ENCODE measurements at regions not wholly inside any gene's neighbourhood (a gene's known extent, or its start where the extent isn't known, plus 50 kb on each side); places are given as distances from the start of the nearest gene placed in this dataset.

GRCh38 chr6:67277312-67277711 is 1357.8 kb upstream of the ADGRB3 start:
- Histone ChIP-seq H3K36me3 (ENCODE audit: control insufficient read depth, insufficient read depth, low read length) (no peaks in the 10 kb centered on the region), H3K9me3 (ENCODE audit: control insufficient read depth, low read length) (no peaks in the 10 kb centered on the region), H3K4me1 (ENCODE audit: control insufficient read depth, insufficient read depth, low read length, poor library complexity, severe bottlenecking) (no peaks in the 10 kb centered on the region), H3K4me3 (ENCODE audit: extremely low read depth, insufficient read depth, low read length, poor library complexity, severe bottlenecking) (no peak overlapping the region), H3K27ac (ENCODE audit: low read depth, low read length, severe bottlenecking) (no peak overlapping the region)
- WGBS, 2 experiments (ENCODE audit: insufficient coverage in 2 of 2): no CpG with 5 or more reads among the region's 2 CpGs

GRCh38 chr6:67265996-67266921 is 1368.8 kb upstream of the ADGRB3 start:
- 92% methylated on average over 13 to 15 of the region's 20 CpGs for WGBS, 2 experiments (ENCODE audit: insufficient coverage in 2 of 2)
- no peaks in the 10 kb centered on the region for H3K36me3 ChIP-seq (ENCODE audit: control insufficient read depth, insufficient read depth, low read length)

GRCh38 chr6:67252663-67253062 is 1382.4 kb upstream of the ADGRB3 start:
- no peak overlapping the region for H3K27ac ChIP-seq (ENCODE audit: low read depth, low read length, severe bottlenecking)
- 87 to 90% methylated on average over 2 to 3 of the region's 3 CpGs for WGBS, 2 experiments (ENCODE audit: insufficient coverage in 2 of 2)
- no peaks in the 10 kb centered on the region for H3K9me3 ChIP-seq (ENCODE audit: control insufficient read depth, low read length)
- no peak overlapping the region for H3K4me3 ChIP-seq (ENCODE audit: extremely low read depth, insufficient read depth, low read length, poor library complexity, severe bottlenecking)
- H3K4me1 ChIP-seq (ENCODE audit: control insufficient read depth, insufficient read depth, low read length, poor library complexity, severe bottlenecking): no peaks in the 10 kb centered on the region
- H3K36me3 ChIP-seq (ENCODE audit: control insufficient read depth, insufficient read depth, low read length): no peaks in the 10 kb centered on the region

More at GRCh38 chr6:67265996-67266921, 1368.8 kb upstream of the ADGRB3 start:
- Histone ChIP-seq H3K4me3 (ENCODE audit: extremely low read depth, insufficient read depth, low read length, poor library complexity, severe bottlenecking) (no peak overlapping the region), H3K4me1 (ENCODE audit: control insufficient read depth, insufficient read depth, low read length, poor library complexity, severe bottlenecking) (no peaks in the 10 kb centered on the region), H3K27ac (ENCODE audit: low read depth, low read length, severe bottlenecking) (no peak overlapping the region), H3K9me3 (ENCODE audit: control insufficient read depth, low read length) (no peaks in the 10 kb centered on the region)

DNA sequence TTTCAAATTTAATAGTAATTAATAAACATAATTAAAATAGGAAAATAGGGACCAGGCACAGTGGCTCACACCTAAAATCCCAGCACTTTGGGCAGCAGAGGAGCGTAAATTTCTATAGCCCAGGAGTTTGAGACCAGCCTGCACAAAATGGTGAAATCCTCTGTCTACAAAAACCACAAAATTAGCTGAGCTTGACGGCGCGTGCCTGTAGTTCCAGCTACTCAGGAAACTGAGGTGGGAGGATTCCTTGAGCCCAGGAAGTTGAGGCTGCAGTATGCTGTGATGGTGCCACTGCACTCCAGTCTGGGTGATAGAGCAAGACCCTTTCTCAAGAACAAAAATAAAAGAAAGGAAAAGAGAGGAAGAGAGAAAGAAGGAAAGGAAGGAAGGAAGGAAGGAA is 1387.0 kb upstream of the ADGRB3 start:
- H3K27ac ChIP-seq (ENCODE audit: low read depth, low read length, severe bottlenecking): no peak overlapping the region
- H3K4me3 ChIP-seq (ENCODE audit: extremely low read depth, insufficient read depth, low read length, poor library complexity, severe bottlenecking): no peak overlapping the region
- H3K9me3 ChIP-seq (ENCODE audit: control insufficient read depth, low read length): no peaks in the 10 kb centered on the region
- no peaks in the 10 kb centered on the region for H3K4me1 ChIP-seq (ENCODE audit: control insufficient read depth, insufficient read depth, low read length, poor library complexity, severe bottlenecking)
- H3K36me3 ChIP-seq (ENCODE audit: control insufficient read depth, insufficient read depth, low read length): no peaks in the 10 kb centered on the region
- 79 to 88% methylated on average over 2 to 4 of the region's 4 CpGs for WGBS, 2 experiments (ENCODE audit: insufficient coverage in 2 of 2)

DNA sequence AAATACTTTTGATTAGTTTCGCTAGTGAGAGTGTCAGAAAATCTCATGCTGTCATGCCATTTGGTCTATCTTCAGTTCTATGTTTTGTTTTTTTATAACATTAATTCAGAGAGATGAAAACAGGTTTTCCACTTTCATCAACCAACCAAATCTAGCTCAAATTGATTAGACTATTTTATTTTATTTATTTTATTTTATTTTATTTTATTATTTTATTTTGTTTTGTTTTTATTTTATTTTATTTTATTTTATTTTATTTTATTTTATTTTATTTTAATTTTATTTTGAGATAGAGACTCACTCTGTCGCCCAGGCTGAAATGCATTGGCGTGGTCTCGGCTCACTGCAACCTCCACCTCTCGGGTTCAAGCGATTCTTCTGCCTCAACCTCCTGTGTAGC is 1391.0 kb upstream of the ADGRB3 start:
- Histone ChIP-seq H3K9me3 (ENCODE audit: control insufficient read depth, low read length) (no peaks in the 10 kb centered on the region), H3K4me1 (ENCODE audit: control insufficient read depth, insufficient read depth, low read length, poor library complexity, severe bottlenecking) (no peaks in the 10 kb centered on the region), H3K27ac (ENCODE audit: low read depth, low read length, severe bottlenecking) (no peak overlapping the region), H3K36me3 (ENCODE audit: control insufficient read depth, insufficient read depth, low read length) (no peaks in the 10 kb centered on the region), H3K4me3 (ENCODE audit: extremely low read depth, insufficient read depth, low read length, poor library complexity, severe bottlenecking) (no peak overlapping the region)
- 86% methylated on average over 5 of the region's 6 CpGs; no CpG with 5 or more reads in 1 of the 2 experiments for whole genome bisulfite sequencing, 2 experiments (ENCODE audit: insufficient coverage in 2 of 2)

- Histone ChIP-seq H3K27ac (ENCODE audit: low read depth, low read length, severe bottlenecking) (no peak overlapping the region), H3K9me3 (ENCODE audit: control insufficient read depth, low read length) (no peaks in the 10 kb centered on the region), H3K4me3 (ENCODE audit: extremely low read depth, insufficient read depth, low read length, poor library complexity, severe bottlenecking) (no peak overlapping the region), H3K36me3 (ENCODE audit: control insufficient read depth, insufficient read depth, low read length) (no peaks in the 10 kb centered on the region), H3K4me1 (ENCODE audit: control insufficient read depth, insufficient read depth, low read length, poor library complexity, severe bottlenecking) (no peaks in the 10 kb centered on the region)
- no CpG with 5 or more reads among the region's 1 CpG for WGBS, 2 experiments (ENCODE audit: insufficient coverage in 2 of 2)
Measured at GRCh38 chr6:67237277-67237676, 1397.8 kb upstream of the ADGRB3 start.

- no peaks in the 10 kb centered on the region for H3K36me3 ChIP-seq (ENCODE audit: control insufficient read depth, insufficient read depth, low read length)
- H3K4me3 ChIP-seq (ENCODE audit: extremely low read depth, insufficient read depth, low read length, poor library complexity, severe bottlenecking): no peak overlapping the region
- no CpG with 5 or more reads among the region's 1 CpG for WGBS, 2 experiments (ENCODE audit: insufficient coverage in 2 of 2)
- H3K27ac ChIP-seq (ENCODE audit: low read depth, low read length, severe bottlenecking): no peak overlapping the region
- no peaks in the 10 kb centered on the region for H3K4me1 ChIP-seq (ENCODE audit: control insufficient read depth, insufficient read depth, low read length, poor library complexity, severe bottlenecking)
- H3K9me3 ChIP-seq (ENCODE audit: control insufficient read depth, low read length): no peaks in the 10 kb centered on the region
Measured at GRCh38 chr6:67231092-67231491, 1404.0 kb upstream of the ADGRB3 start.

GRCh38 chr6:67224989-67225388 is 1410.1 kb upstream of the ADGRB3 start:
- no peaks in the 10 kb centered on the region for H3K9me3 ChIP-seq (ENCODE audit: control insufficient read depth, low read length)
- no peak overlapping the region for H3K4me3 ChIP-seq (ENCODE audit: extremely low read depth, insufficient read depth, low read length, poor library complexity, severe bottlenecking)
- no peaks in the 10 kb centered on the region for H3K4me1 ChIP-seq (ENCODE audit: control insufficient read depth, insufficient read depth, low read length, poor library complexity, severe bottlenecking)
- no CpG with 5 or more reads among the region's 1 CpG for WGBS, 2 experiments (ENCODE audit: insufficient coverage in 2 of 2)
- no peaks in the 10 kb centered on the region for H3K36me3 ChIP-seq (ENCODE audit: control insufficient read depth, insufficient read depth, low read length)
- H3K27ac ChIP-seq (ENCODE audit: low read depth, low read length, severe bottlenecking): no peak overlapping the region

DNA sequence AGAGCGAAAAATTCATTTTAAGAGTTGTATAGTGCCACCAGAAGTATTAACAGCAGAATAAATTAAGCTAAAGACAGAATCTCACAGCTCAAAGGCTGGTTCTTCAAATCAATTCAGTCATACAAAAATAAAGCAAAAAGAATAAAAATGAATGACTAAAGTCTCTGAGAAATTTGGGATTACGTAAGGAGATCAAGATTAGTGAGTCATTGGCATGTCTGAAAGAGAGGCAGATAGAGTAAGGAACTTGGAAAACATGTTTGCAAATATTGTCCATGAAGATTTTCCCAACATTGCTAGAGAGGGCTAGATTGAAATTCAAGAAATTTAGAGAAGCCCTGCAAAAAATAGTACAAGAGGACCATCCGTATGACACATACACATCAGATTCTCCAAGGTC is 1413.9 kb upstream of the ADGRB3 start:
- no CpG with 5 or more reads among the region's 3 CpGs for WGBS, 2 experiments (ENCODE audit: insufficient coverage in 2 of 2)
- H3K27ac ChIP-seq (ENCODE audit: low read depth, low read length, severe bottlenecking): no peak overlapping the region
- no peaks in the 10 kb centered on the region for H3K4me1 ChIP-seq (ENCODE audit: control insufficient read depth, insufficient read depth, low read length, poor library complexity, severe bottlenecking)
- H3K9me3 ChIP-seq (ENCODE audit: control insufficient read depth, low read length): no peaks in the 10 kb centered on the region
- H3K36me3 ChIP-seq (ENCODE audit: control insufficient read depth, insufficient read depth, low read length): no peaks in the 10 kb centered on the region
- no peak overlapping the region for H3K4me3 ChIP-seq (ENCODE audit: extremely low read depth, insufficient read depth, low read length, poor library complexity, severe bottlenecking)

- H3K4me1 ChIP-seq (ENCODE audit: control insufficient read depth, insufficient read depth, low read length, poor library complexity, severe bottlenecking): no peaks in the 10 kb centered on the region
- H3K27ac ChIP-seq (ENCODE audit: low read depth, low read length, severe bottlenecking): no peak overlapping the region
- H3K4me3 ChIP-seq (ENCODE audit: extremely low read depth, insufficient read depth, low read length, poor library complexity, severe bottlenecking): no peak overlapping the region
- no CpG with 5 or more reads among the region's 2 CpGs for WGBS, 2 experiments (ENCODE audit: insufficient coverage in 2 of 2)
- no peaks in the 10 kb centered on the region for H3K9me3 ChIP-seq (ENCODE audit: control insufficient read depth, low read length)
- no peaks in the 10 kb centered on the region for H3K36me3 ChIP-seq (ENCODE audit: control insufficient read depth, insufficient read depth, low read length)
Measured at GRCh38 chr6:67219346-67219745, 1415.7 kb upstream of the ADGRB3 start.

GRCh38 chr6:67212584-67212983 is 1422.5 kb upstream of the ADGRB3 start:
- Histone ChIP-seq H3K27ac (ENCODE audit: low read depth, low read length, severe bottlenecking) (no peak overlapping the region), H3K36me3 (ENCODE audit: control insufficient read depth, insufficient read depth, low read length) (no peaks in the 10 kb centered on the region), H3K9me3 (ENCODE audit: control insufficient read depth, low read length) (no peaks in the 10 kb centered on the region), H3K4me1 (ENCODE audit: control insufficient read depth, insufficient read depth, low read length, poor library complexity, severe bottlenecking) (no peaks in the 10 kb centered on the region), H3K4me3 (ENCODE audit: extremely low read depth, insufficient read depth, low read length, poor library complexity, severe bottlenecking) (no peak overlapping the region)
